SK-N-SH (cell line): ENCODE measurements at regions not wholly inside any gene's neighbourhood (a gene's known extent, or its start where the extent isn't known, plus 50 kb on each side); places are given as distances from the start of the nearest gene placed in this dataset.

Source experiments
- CTCF ChIA-PET: fragments of 300-600, 350-600 bp; formaldehyde crosslinking; extraction: SDS; loops from one replicate; lab custom pipeline; 2021; lab: Yijun Ruan, JAX
- POLR2A ChIA-PET: fragments of 350-600 bp; sonication (Branson Sonifier 250); formaldehyde crosslinking; extraction: SDS; loops from one replicate; lab custom pipeline; 2020; ENCODE audit warnings: antibody characterized with exemption, inconsistent platforms; lab: Yijun Ruan, JAX
- DNase-seq: peaks from one replicate; pipeline ENCODE4 v3.0.0; 2012
- H2AFZ ChIP-seq: fragments of 200-600 bp; sonication (generic); 2 replicates; pipeline ENCODE4 v1.8.1; 2016; ENCODE audit warnings: antibody characterized with exemption, mild to moderate bottlenecking, low read depth
- H3F3A ChIP-seq: fragments of 200-600 bp; sonication (generic); replicated peaks from 2 replicates; pipeline ENCODE3; 2016; ENCODE audit warnings: antibody characterized with exemption, mild to moderate bottlenecking; ENCODE audit not compliant: insufficient read depth
- H3K27ac ChIP-seq, 2 experiments: fragments of 200-500 bp in 1 of 2; fragments of 200-600 bp in 1 of 2; sonication (Bioruptor generic) in 1 of 2; sonication (generic), shearing (Covaris generic) in 1 of 2; 2 replicates each; pipeline versions ENCODE4 v1.5.1 to v1.6.1; 2014 to 2016; ENCODE audit warnings: low read depth in 2 of 2, inconsistent platforms in 1 of 2, low read length in 1 of 2, mild to moderate bottlenecking in 1 of 2, mixed read lengths in 1 of 2
- H3K27me3 ChIP-seq: fragments of 200-600 bp; sonication (generic), shearing (Covaris generic); 2 replicates; pipeline ENCODE4 v1.6.1; 2016; ENCODE audit warnings: mixed run types; ENCODE audit not compliant: insufficient read depth
- H3K36me3 ChIP-seq, 2 experiments: fragments of 200-500 bp in 1 of 2; fragments of 200-600 bp in 1 of 2; sonication (Bioruptor generic) in 1 of 2; sonication (generic) in 1 of 2; replicated peaks in 1 of 2; 2 replicates each; pipeline versions ENCODE3 to v1.5.1; 2014 to 2016; ENCODE audit warnings: low read length in 1 of 2, mild to moderate bottlenecking in 1 of 2; ENCODE audit not compliant: insufficient read depth in 2 of 2, control insufficient read depth in 1 of 2
- H3K4me1 ChIP-seq, 2 experiments: fragments of 200-500 bp in 1 of 2; fragments of 200-600 bp in 1 of 2; sonication (Bioruptor generic) in 1 of 2; sonication (generic), shearing (Covaris generic) in 1 of 2; 2 replicates each; pipeline versions ENCODE4 v1.5.1 to v1.6.1; 2014 to 2016; ENCODE audit warnings: low read depth in 1 of 2, low read length in 1 of 2, mixed run types in 1 of 2; ENCODE audit not compliant: insufficient read depth in 2 of 2, control insufficient read depth in 1 of 2
- H3K4me2 ChIP-seq: fragments of 200-600 bp; sonication (generic), shearing (Covaris generic); 2 replicates; pipeline ENCODE4 v1.6.1; 2017; ENCODE audit warnings: mixed run types
- H3K4me3 ChIP-seq, 2 experiments: fragments of 200-500 bp in 1 of 2; fragments of 200-600 bp in 1 of 2; sonication (Bioruptor generic) in 1 of 2; sonication (generic), shearing (Covaris generic) in 1 of 2; 2 replicates each; pipeline versions ENCODE4 v1.5.1 to v1.8.1; 2014 to 2016; ENCODE audit warnings: low read depth in 2 of 2, inconsistent platforms in 1 of 2, low read length in 1 of 2, mild to moderate bottlenecking in 1 of 2, mixed read lengths in 1 of 2, moderate library complexity in 1 of 2
- H3K79me2 ChIP-seq: fragments of 200-600 bp; sonication (generic); 2 replicates; pipeline ENCODE4 v1.8.1; 2017; ENCODE audit warnings: mild to moderate bottlenecking; ENCODE audit not compliant: insufficient read depth
- H3K9ac ChIP-seq: fragments of 200-600 bp; sonication (generic); 2 replicates; pipeline ENCODE4 v1.6.1; 2017; ENCODE audit warnings: mixed run types
- H3K9me2 ChIP-seq: fragments of 200-600 bp; sonication (generic); 2 replicates; pipeline ENCODE4 v1.6.1; 2017; ENCODE audit warnings: mixed run types
- H3K9me3 ChIP-seq: fragments of 200-600 bp; sonication (generic); 2 replicates; pipeline ENCODE4 v1.6.1; 2017; ENCODE audit warnings: mixed run types, mild to moderate bottlenecking, moderate library complexity
- H4K20me1 ChIP-seq: fragments of 200-600 bp; sonication (generic); 2 replicates; pipeline ENCODE4 v1.6.1; 2017; ENCODE audit warnings: mild to moderate bottlenecking, mixed run types; ENCODE audit not compliant: insufficient read depth
- CHD2 ChIP-seq: fragments of 150-350 bp; IDR thresholded peaks from 2 replicates; pipeline ENCODE4 v1.6.1; 2018; ENCODE audit warnings: low read length; ENCODE audit not compliant: partially characterized antibody
- EZH2phosphoT487 ChIP-seq: fragments of 200-600 bp; sonication (generic); IDR thresholded peaks from 2 replicates; pipeline ENCODE4 v1.6.1; 2017; ENCODE audit warnings: low read depth, mixed run types, mild to moderate bottlenecking, antibody characterized with exemption, moderate library complexity, borderline replicate concordance
- FOXJ3 ChIP-seq: sonication (generic); formaldehyde crosslinking; IDR thresholded peaks from 2 replicates; pipeline ENCODE4 v1.5.1; 2020; ENCODE audit warnings: mild to moderate bottlenecking, missing genetic modification reagents
- MAX ChIP-seq: IDR thresholded peaks from 2 replicates; pipeline ENCODE4 v1.4.0; 2012; ENCODE audit warnings: low read depth
- NFIC ChIP-seq: IDR thresholded peaks from 2 replicates; pipeline ENCODE4 v1.4.0; 2012; ENCODE audit warnings: borderline replicate concordance
- POLR2AphosphoS5 ChIP-seq: IDR thresholded peaks from 2 replicates; pipeline ENCODE4 v1.6.1; 2012; ENCODE audit warnings: low read depth, low read length
- RAD21 ChIP-seq: IDR thresholded peaks from 2 replicates; pipeline ENCODE4 v1.6.1; 2012; ENCODE audit warnings: mild to moderate bottlenecking, low read length
- REST ChIP-seq: IDR thresholded peaks from 2 replicates; pipeline ENCODE4 v1.6.1; 2012; ENCODE audit warnings: mild to moderate bottlenecking, low read depth, low read length, moderate library complexity
- RXRA ChIP-seq: IDR thresholded peaks from 2 replicates; pipeline ENCODE4 v1.4.0; 2012; ENCODE audit warnings: low read depth, mild to moderate bottlenecking, borderline replicate concordance
- SMC3 ChIP-seq: IDR thresholded peaks from 2 replicates; pipeline ENCODE4 v1.6.1; 2012; ENCODE audit warnings: low read depth, low read length, improper control_type of control experiment
- TAF1 ChIP-seq: IDR thresholded peaks from 2 replicates; pipeline ENCODE4 v1.6.1; 2012; ENCODE audit warnings: low read depth, mild to moderate bottlenecking, low read length, moderate library complexity, borderline replicate concordance
- TCF12 ChIP-seq: IDR thresholded peaks from 2 replicates; pipeline ENCODE4 v1.4.0; 2012
- YY1 ChIP-seq: IDR thresholded peaks from 2 replicates; pipeline ENCODE4 v1.4.0; 2012; ENCODE audit warnings: low read depth, mild to moderate bottlenecking
- WGBS: methylation state at CpG from one replicate; pipeline ENCODE4 v1.1.6; 2017; ENCODE audit warnings: low lambda C conversion rate; 5-methylcytosine and 5-hydroxymethylcytosine counted together

GRCh38 chr12:92032965-92033364 lies 112.7 kb downstream of the BTG1 start (continued):
- no peak for TF ChIP-seq REST
- no peak for TF ChIP-seq TAF1

GRCh38 chr12:92032101-92032500 lies 113.5 kb downstream of the BTG1 start:
- Histone ChIP-seq H3K36me3 (no peaks in the 10 kb centered on the region), H3F3A (no peaks in the 10 kb centered on the region), H3K27ac (no peak overlapping the region), H3K4me3 (no peak overlapping the region), H3K4me1 (peaks cover 22 to 33% of the 10 kb centered on the region in 2 experiments), H2AFZ (no peak overlapping the region), H3K27me3 (no peaks in the 10 kb centered on the region), H4K20me1 (no peaks in the 10 kb centered on the region), H3K9ac (no peak overlapping the region), H3K79me2 (no peaks in the 10 kb centered on the region), H3K9me2 (no peaks in the 10 kb centered on the region), H3K9me3 (no peaks in the 10 kb centered on the region), H3K4me2 (no peak overlapping the region)
- DNase-seq = no peak
- TF ChIP-seq EZH2phosphoT487 = no peak
- TF ChIP-seq RAD21 = no peak
- no peak for TF ChIP-seq SMC3
- no peak for TF ChIP-seq YY1
- no peak for TF ChIP-seq TCF12
- no peak for TF ChIP-seq MAX
- no peak for TF ChIP-seq CHD2
- TF ChIP-seq POLR2AphosphoS5 = no peak
- no peak for TF ChIP-seq RXRA
- no peak for TF ChIP-seq NFIC
- 90% methylated on average over 1 of the region's 1 CpG for WGBS
- POLR2A ChIA-PET = no interaction called here
- CTCF ChIA-PET = interaction anchor here (0.7 to 1.5 kb wide), 2 partner anchors 101 to 221 kb away, joined by 3 to 4 read pairs; no protein-coding TSS in a partner anchor

GRCh38 chr12:92030618-92031017 lies 115.0 kb downstream of the BTG1 start:
- no peak for DNase-seq
- POLR2A ChIA-PET = interaction anchor here (1.5 kb wide), 1 partner anchor 115 kb away, joined by 4 read pairs; the partner anchor contains the start of gene BTG1
- CTCF ChIA-PET = interaction anchor here (1.4 kb wide), 1 partner anchor 649 kb away, joined by 3 read pairs; no protein-coding TSS in a partner anchor
- H3K4me1 ChIP-seq = peaks cover 17 to 19% of the 10 kb centered on the region in 2 experiments
- no peaks in the 10 kb centered on the region for H3K9me3 ChIP-seq
- no peaks in the 10 kb centered on the region for H3K79me2 ChIP-seq
- no peaks in the 10 kb centered on the region for H3K9me2 ChIP-seq
- no peaks in the 10 kb centered on the region for H4K20me1 ChIP-seq
- no peak overlapping the region for H2AFZ ChIP-seq
- H3K27ac ChIP-seq = no peak overlapping the region
- no peaks in the 10 kb centered on the region for H3F3A ChIP-seq
- 74% methylated on average over 3 of the region's 3 CpGs for WGBS
- no peak overlapping the region for H3K4me2 ChIP-seq
- no peaks in the 10 kb centered on the region for H3K27me3 ChIP-seq
- no peaks in the 10 kb centered on the region for H3K36me3 ChIP-seq
- H3K4me3 ChIP-seq = no peak overlapping the region
- no peak for TF ChIP-seq FOXJ3 (CRISPR knock-in tag)
- no peak for TF ChIP-seq NFIC
- H3K9ac ChIP-seq = no peak overlapping the region
